ENCODE measurements at regions not wholly inside any gene's neighbourhood (a gene's known extent, or its start where the extent isn't known, plus 50 kb on each side); places are given as distances from the start of the nearest gene placed in this dataset.
"Not testable (repeated sequence)": the region's sequence is repeated elsewhere in the genome, so short reads cannot be mapped to it uniquely, and the experiment has no call there.

DNA sequence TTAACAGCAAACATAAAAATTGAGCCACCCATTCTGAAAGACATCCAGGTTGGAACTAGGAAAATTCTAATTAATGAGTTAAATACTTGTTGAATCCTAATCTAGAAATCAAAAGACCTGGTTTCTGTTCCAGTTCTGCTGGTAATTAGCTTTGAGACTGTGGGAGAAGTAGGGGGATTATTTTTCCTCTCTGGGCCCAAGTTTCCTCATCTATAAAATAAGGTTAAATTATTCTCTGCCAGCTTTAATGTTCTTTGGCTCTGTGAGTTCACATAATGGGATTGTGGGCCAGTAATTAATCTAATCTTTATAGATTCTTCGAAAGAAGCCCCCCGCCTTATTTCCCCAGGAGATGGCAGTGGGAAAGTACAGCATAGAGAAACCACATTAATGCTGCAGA, 104.6 kb downstream of the ENC1 start:
- no peak for DNase-seq
- intact Hi-C loops (cut with DNase I): no loop called here

DNA sequence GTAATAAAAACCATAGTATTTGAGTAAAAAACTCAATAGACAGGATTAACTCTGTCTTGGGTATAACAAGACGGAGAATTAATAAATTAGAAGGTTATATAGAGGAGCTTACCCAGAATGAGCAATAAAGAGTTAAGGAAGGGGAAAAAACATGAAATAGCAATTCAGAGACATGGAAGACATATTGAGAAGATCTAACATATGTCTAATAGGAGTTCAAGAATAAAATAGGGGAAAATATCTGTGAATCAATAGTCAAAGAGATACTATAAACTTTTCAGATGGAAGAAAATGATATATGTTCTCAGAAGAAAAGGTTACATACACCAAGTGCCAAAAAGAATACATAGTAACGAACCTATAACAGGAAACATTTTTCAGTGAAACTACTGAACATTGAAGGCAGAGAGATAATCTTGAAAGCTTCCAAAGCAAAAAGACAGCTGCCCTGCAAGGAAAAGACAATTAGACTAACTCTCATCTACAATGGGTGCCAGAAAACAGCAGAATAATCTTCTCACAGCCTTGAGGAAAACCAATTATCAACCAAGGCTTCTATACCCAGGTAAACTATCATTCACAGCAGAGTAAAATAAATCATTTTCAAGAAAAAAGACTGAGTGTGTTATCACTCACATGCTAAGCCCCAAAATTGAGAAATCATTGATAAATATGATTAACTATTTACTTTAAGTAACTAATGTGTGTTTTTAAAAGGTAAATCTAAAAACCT, 106.0 kb downstream of the ENC1 start:
- no peak for DNase-seq
- intact Hi-C loops (cut with DNase I): no loop called here

DNA sequence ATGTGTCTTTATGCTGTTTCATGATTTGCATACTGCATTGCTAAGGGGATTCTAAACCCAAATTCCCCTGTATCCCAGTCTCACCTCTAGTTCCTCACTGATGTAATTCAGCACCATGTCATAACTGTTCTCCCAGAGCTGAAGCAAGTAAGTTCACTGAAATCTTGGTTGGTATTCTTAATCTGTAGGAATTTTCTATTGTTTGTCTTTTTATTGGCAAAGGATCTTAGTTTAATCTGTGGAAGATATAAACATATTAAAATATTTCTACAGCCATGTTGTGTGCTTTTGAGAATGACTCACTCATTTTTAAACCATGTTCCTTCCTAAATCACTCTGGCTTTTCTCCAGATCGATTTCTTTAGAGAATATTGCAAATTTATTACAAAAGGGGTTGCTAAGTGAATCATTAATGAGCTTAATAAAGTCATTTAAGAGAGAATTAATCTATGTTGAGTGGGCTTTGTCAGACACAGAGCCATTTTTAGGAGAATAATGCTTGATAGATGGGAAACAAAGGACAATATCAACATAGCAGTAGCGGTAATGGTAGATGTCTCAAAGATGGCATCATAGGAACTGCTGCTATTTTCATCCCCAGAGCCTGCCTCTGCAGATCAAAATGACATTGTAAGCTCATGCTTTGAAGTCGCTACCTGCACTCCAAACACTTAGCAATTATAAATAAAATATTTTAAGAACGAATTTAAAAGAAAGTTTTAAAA, 110.0 kb downstream of the ENC1 start:
- intact Hi-C loops (cut with DNase I): no loop called here
- no peak for DNase-seq

DNA sequence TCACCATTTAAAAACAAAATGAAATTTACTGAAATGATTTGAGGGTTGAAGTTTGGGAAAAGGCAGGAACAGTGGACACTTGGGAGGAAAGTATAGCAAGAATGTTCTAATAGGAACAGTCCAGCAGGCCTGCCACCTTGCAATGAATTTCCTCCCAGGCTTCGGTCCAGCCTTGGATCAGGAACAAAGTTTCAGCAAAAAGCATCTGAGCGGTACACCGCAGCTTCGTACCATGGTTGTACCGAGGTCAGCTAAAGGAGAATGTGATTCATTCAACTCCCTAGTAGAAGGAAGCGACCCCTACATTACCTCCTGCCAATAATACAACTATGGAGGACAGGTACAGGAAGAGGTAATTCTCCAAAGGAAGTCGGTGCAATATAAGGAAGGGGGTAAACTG, 111.4 kb downstream of the ENC1 start:
- no peak for DNase-seq
- intact Hi-C loops (cut with DNase I): no loop called here

DNA sequence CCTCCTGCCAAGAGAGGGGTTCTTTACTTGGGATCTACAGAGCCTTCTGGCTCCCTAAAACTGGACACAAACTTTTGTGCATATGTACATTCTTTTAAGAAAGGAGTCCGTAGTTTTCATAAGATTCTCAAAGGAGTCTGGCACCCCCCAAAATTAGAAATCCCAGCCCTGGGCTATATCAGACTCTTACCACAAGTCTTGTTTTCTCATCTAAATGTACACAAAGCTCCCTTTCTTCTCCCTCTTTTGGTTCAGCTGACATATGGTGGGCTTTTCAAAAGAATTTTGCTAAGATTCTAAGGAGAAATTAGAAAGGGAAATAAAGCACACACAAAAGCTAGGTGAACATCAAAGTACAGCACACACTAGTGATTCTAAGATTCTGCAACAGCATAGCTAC, 114.4 kb downstream of the ENC1 start:
- DNase-seq: no peak
- intact Hi-C loops (cut with DNase I): no loop called here

DNA sequence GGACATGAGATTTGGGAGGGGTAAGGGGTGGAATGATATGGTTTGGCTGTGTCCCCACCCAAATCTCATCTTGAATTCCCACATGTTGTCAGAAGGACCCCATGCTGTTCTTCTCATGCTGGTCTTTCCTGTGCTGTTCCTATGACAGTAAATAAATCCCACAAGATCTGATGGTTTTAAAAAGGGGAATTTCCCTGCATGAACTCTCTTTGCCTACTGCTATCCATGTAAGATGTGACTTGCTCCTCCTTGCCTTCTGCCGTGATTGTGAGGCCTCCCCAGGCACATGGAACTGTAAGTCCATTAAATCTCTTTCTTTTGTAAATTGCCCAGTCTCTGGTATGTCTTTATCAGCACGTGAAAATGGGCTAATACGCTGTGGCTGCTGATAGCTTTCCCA, 115.8 kb downstream of the ENC1 start:
- intact Hi-C loops (cut with DNase I): not testable (repeated sequence)

DNA sequence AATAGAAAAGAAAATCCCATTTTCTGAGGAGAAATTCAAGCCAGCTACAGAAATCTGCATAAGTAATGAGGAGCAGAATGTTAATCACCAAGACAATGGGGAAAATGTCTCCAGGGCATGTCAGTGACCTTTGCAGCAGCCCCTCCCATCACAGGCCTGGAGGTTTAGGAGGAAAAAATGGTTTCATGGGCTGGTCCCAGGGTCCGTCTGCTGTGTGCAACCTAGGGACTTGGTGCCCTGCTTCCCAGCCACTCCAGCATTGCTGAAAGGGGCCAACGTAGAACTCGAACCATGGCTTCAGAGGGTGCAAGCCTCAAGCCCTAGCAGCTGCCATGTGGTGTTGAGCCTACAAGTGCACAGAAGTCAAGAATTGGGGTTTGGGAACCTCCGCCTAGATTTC, 116.8 kb downstream of the ENC1 start:
- intact Hi-C loops (cut with DNase I): not testable (repeated sequence)

More for the DNA sequence above, 115.8 kb downstream of the ENC1 start:
- DNase-seq: not testable (repeated sequence)

DNA sequence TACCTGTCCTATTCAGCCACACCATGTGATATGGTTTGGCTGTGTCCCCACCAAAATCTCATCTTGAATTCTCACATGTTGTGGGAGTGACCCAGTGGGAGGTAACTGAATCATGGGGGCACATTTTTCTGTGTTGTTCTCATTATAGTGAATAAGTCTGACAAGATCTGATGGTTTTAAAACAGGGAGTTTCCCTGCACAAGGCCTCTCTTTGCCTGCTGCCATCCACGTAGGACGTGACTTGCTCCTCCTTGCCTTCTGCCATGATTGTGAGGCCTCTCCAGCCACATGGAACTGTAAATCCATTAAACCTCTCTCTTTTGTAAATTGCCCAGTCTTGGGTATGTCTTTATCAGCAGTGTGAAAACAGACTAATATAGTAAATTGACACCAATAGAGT, 117.7 kb downstream of the ENC1 start:
- intact Hi-C loops (cut with DNase I); DNase-seq: not testable (repeated sequence)

More for the DNA sequence above, 116.8 kb downstream of the ENC1 start:
- DNase-seq: not testable (repeated sequence)

DNA sequence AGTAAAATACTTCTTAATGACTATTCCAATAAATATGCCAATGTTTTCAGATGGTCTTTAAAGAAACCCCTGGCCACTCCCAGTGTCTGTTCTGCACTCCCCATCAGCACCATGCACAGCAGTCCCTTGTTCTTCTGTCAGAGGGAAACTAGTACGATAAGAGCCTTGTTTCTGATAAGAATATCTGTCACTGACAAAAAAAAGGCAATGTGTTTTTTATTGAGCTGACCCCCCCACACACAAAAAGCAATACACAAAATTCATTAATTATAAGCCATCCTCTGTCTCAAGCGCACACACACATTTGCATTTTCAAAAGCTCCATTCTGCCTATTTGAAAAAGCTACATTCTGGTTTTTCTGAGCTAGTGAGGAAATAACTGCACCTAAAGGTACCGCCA, 119.1 kb downstream of the ENC1 start:
- DNase-seq: no peak
- intact Hi-C loops (cut with DNase I): no loop called here

DNA sequence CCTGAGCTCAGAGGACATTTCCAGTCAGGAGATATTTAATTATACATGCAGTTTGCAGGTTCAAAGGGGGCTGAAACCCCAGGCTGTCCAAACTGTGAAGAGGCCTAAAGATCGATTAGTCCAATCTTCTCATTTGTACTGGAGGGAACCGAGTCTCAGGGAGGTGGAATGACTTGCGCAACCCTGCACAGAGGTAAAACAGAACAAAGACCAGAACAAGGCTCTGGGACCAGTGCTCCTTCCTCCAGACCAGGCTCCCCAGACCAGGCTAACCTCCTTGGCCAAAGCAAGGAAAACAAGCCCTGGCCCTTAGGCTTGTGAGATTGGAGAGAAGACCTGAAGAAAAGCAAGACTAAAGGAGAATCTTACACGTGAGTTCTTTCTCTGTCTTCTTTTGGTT, 120.8 kb downstream of the ENC1 start:
- no peak for DNase-seq
- intact Hi-C loops (cut with DNase I): no loop called here

DNA sequence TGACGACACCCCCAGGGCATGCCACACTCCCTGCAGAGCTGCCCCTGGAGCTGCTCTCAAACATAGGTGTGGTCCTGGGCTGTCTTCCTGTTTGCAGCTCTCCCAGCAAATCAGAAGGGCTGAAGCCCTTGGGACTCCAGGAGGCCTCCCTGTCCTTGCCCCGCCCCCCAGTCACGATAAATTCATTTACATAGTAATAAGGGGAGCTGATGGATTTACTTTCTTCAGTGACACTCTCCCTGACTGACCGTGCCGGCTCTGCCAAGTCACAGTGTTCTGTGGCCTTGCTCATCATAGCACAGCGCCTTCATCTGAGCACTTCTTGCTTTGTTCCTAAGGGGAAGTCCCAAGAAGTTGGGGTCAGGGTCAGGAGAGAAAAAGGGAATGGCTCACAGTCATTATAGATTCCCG, 121.4 kb downstream of the ENC1 start:
- intact Hi-C loops (cut with DNase I): no loop called here
- peak in 1 of 10 donors; percentile 24 for DNase-seq

DNA sequence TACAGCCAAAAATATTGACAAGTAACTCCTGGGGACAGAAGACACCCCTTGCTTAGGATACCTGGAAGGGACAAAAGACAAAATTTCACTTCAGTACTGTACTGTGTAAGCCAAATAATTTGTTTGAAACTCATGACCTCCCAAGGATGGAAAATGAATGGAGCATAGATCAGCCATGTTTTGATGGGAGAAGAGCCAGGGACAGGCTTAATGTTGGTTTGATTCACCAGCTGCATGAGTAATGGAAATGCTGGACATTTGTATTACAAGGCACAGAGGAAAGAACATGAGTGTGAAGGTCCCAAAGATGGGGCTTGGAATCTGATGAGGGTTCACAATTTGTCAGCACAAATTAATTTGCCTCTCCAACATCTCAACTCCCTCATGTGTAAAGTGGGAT, 122.8 kb downstream of the ENC1 start:
- DNase-seq: no peak

DNA sequence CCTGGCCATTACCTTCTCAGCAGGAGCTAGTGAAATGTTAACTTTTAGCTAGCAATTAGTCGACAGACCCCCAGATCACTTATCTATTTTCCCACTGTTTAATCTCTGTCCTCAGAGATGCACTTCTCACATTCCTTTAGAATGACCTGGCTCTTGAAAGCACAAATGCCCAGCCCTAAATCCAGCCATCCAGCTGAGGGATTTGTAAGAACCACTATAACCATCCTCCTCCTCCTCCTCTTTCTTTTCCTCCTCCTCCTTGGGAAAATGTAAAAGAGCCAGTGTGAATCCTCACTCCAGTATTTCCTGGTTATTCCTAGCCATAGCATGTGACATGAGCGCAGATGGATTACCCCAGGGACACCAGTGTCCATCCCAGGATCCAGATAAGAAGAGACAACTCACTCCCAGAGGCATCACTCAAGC, 124.3 kb downstream of the ENC1 start:
- intact Hi-C loops (cut with DNase I): no loop called here
- no peak for DNase-seq

More for the DNA sequence above, 122.8 kb downstream of the ENC1 start:
- intact Hi-C loops (cut with DNase I): no loop called here

DNA sequence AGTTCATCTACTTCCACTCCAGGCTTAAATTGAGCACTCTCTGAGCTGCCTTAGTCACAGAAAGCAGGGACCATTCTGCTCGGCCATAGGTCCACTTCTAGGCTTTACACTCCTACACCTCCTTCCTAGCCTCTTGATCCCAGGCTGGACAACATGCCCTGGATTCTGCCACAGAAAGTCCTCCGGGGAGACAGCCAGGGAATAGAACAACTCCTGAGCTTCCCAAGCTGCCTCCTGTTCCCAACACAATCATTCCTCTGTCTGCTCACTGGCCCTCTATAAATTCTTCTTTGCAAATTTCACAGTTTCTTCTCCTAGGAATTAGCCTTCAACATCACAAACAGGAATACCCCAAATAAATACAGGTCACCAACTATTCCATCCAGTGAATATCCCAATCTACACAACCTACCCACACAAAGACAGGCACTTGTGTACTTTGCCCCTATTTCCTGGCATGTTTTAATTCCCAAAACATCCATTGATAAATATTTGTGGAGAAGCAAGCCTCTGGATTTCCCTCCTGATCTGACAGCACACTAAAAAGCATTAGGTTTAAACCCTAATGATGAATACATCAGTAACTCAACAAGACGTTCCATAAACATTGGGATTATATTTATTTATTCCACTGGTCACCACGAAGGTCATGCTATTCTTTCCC, 125.5 kb downstream of the ENC1 start:
- intact Hi-C loops (cut with DNase I): no loop called here
- DNase-seq: no peak

DNA sequence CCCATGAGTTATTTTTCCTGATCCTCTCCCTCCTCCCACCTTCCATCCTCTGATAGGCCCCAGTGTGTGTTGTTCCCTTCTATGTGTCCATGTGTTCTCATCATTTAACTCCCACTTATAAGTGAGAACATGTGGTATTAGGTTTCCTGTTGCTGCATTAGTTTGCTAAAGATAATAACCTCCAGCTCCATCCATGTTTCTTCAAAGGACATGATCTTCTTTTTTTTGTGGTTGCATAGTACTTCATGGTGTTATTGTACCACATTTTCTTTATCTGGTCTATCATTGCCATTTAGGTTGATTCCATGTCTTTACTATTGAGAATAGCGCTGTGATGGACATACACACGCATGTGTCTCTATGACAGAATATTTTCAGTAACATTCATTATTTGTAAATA, 128.8 kb downstream of the ENC1 start:
- DNase-seq; intact Hi-C loops (cut with DNase I): not testable (repeated sequence)

DNA sequence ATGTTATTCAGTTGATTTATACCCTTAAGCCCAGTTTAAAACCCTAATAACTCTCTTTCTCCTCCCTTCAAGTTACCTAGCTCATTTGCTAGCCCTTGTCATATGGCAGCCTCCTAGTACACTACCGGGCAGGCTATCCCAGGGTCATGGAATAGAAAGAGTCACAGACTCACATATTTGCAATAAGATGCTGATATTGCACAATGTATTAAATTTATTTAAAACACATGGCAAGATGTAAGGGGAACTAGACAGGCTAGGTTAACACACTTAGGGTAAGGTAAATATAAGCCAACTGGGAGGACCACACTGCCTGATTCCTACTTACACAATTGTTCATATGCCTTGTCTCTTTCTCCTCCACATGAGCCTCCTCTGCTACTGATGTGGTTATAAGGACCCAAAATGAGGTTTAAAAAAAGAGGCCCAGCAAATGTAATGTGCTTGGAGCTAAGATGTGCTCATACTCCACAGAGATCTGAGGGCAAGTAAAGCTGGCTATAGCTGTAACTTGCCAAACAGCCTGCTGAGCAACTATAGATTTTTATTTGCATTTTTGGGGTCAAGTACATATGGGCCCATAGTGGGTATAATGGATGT, 130.0 kb downstream of the ENC1 start:
- no peak for DNase-seq
- intact Hi-C loops (cut with DNase I): no loop called here

DNA sequence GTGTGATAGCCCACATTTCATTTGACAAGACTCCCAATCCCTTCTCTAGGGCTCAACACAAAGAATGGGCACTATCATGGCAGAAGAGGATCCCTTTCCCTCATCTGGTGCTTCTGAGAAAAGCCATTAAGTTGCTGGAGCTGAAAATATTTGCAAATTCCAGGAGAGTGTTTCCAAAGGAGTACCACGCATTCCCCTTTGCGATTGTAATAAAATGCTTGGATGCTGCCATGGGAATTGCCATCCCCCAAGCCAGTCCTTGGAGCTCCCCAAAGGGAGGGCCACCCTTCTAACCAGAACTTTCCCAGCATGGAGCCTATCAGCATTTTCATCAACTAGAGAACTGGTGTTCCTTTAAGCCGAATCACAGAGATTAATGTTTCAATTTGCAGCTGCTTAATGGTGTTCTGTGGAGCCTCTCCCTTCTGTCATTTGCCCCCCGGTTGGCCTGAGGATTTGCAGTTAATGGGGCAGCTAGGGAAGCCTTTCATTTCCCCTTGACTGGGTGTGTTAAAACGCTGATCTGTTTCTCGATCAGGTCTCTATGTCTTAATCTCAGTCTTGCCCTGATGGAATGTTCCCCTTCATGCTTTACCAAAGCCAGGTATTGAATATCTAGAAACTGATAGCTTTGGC, 133.0 kb downstream of the ENC1 start:
- intact Hi-C loops (cut with DNase I): no loop called here
- no peak for DNase-seq

DNA sequence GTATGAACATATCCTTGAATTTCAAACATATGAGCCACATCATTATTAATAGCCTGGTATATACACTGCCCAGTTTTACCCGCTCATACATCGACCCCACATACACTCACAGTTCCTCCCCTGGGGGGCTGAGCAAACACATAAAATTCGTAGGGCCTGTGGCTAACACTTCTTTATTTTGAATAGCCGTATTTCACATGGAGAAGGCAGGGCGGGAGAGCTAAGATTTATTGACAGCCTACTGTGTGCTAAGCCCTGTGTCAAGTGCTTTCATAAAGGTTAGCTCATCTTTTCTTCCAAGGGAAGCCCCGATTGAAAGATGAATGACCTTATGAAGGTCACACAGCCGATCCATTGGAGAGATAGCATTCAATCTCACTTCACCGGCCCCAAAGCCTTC, 134.4 kb downstream of the ENC1 start:
- intact Hi-C loops (cut with DNase I): no loop called here
- DNase-seq: no peak

DNA sequence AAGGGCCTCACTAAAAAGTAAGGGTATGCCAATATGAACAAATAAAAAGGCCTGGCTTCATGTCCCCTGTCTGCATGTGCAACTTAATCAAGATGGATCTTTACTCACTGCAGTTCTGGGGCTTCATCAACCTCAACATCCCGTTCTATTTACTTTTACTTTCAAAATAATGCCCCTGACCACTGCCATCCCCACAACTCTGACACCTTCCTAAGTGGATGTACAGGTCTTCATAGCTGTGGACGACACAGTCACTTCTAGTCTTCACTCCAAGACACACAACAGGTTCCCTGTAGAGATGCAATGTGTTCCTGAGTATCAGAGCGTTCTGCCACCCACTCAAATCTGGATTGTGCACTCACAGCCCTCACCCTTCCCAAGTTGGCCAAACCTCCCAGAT, 136.1 kb downstream of the ENC1 start:
- no peak for DNase-seq
- intact Hi-C loops (cut with DNase I): no loop called here

DNA sequence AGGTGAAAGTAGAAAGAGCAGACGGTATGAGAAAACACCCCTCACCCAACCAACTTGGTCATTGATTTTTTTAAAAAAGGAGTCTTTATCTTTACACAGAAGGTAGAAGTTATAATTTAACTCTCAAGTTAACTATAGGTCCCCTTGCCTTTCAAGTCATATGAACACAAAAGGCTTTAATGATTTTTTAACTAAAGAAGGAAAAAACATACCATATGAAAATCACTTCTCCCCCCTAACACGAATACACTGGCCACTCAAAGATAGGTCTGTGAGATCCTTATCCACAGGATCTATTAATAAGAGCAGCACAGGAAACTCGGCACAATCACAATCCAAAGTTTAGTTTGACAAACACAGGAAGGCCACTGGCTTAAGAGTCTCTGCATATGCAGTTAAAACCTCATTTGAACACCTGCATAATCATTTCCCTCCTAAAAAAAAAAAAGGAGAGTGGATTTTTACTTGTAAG, 138.0 kb downstream of the ENC1 start:
- DNase-seq: no peak
- intact Hi-C loops (cut with DNase I): no loop called here
